Activated CD4-positive, alpha-beta T cell treated with anti-CD3 and anti-CD28 coated beads, Interleukin-2, amount 50 U/mL, for 4 hours (primary cell): ENCODE measurements at regions not wholly inside any gene's neighbourhood (a gene's known extent, or its start where the extent isn't known, plus 50 kb on each side); places are given as distances from the start of the nearest gene placed in this dataset.

Experiments used
- DNase-seq, 2 experiments: peaks; one replicate each; pipeline ENCODE4 v3.0.0-alpha.2; 2020

- no peak for DNase-seq
These were observed 1107.1 kb downstream of the KCNT2 start for GRCh38 chr1:195501118-195501517.

DNA sequence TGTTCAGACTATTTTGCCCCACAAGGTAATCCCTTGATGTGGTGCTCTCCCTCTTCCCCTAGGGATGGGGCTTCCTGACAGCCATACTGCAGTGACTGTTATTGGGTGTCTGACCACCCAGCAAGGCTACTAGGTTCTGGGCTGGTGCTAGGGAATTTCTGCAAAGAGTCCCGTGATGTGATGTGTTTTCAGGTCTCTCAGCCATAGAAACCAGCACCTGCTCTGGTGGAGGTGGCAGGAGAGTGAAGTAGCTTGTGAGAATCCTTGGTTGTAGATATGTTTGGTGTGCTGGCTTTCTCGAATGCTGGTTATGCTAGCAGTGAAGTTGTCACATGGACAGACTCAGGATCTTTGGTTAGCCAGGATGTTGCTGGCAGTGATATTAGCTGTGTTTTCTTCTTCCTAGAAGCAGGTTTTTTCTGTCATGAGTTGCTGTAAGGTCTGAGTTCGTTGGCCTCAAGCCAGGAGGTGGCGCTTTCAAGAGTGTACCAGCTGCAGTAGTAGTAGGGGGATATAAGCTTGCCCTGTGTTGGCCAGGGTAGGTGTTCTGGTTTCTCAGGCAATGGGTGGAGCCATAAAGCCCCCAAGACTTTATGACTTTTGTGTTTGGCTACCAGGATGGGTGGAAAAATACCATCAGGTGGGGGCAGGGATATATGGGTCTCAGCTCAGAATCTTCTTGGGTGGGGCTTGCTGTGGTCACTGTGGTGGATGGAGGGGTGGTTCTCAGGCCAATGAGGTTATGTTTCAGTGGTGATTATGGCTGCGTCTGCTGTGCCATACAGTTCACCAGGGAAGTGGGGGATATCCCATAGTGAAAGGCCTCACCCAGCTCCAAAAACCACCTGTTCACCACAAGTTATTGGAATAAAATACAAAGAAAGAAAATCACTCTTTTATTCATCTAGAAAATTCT is 1112.3 kb downstream of the KCNT2 start:
- no peak for DNase-seq

DNA sequence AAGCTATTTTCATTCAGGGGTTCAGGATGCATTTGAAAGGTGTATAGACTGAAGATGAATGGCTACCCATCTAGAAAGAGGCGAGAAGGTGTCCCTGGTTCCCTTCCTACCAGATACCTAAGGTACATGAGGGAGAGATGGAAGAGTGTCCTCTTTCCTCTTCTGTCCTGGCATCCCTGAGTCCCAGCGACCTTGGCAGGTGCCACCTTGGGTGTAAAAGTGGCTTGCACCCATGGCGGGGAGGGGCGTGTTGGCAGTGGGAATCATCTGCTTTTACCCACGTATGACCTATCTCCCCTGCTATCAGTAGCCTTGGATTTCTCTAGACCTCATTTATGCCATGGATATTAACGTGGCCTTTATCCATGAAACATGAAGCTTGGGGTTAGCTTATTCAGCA is 1126.1 kb downstream of the KCNT2 start:
- DNase-seq = no peak

DNA sequence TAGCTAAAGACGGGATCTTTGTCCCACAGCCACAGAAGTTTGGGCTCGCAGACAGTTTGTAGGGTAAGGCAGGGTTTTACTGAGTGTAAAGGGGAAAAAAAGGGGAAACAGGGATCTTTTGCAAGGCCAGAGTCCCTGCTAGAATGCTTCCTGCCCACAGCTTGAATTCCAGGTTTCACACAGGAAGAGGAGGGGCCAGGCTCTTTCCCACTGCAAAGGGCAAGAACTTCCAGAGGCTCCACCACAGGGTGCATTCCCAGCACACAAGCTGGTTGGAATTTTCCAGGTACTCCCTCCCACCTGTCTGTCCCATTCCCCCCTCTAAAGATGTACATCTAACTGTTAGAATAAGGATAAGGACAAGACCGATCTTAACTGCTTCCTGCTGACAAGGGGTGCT is 1126.9 kb downstream of the KCNT2 start:
- DNase-seq = no peak

DNA sequence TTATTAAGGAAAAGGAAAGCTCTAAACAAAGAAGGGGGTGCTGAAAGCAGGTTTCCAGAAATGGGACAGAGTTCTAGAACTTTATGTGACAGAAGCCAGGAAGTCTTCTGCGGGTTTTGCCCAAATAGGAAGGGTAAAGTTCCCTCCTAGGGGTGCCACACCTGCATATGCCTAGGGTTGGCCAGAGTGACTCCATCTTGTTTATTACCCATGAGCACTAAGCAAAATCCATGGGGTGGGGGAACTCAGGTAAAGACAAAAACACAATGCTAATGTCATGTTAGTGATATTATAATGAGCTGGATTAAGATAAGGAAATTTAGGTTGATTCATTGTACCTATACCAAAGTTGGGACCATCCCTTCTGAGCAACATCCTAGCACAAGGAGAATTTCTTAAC is 1132.7 kb downstream of the KCNT2 start:
- DNase-seq = no peak

DNA sequence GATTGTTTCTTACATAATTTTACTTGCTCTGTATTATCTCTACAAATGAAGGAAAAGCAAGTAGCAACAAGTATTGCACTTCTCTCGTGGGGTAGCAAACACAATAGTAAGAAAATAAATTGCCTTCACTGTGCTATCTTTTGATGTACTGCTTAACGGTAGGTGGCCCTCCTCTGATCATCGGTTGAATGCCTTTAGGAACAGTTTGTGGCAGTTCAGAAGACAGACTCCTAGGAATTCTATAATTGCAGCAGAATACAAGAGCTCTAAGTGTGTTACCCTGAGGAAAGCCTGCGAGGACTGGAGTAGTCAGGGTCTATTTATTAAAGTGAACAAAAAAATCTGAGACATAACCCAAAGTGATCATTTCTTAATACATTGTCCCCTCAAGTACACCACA is 1135.9 kb downstream of the KCNT2 start:
- no peak for DNase-seq

DNA sequence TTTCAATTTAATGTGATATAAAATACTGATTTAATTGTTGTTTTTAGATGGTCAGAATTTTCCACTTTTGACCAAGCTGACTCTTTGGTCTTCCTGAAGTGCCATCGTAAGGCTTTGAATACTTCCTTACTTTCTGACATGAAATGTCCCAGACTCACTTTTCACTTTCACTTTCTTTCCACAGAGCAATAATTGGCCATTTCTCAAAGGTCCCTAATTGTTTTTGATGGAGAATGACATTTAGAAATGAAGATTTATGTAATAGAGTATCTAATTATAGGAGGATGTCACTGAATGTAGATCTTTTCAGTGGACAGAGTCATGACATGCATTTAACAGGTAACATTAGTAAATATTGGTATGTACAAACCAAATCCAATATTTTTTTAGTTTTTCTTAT is 1141.6 kb downstream of the KCNT2 start:
- no peak for DNase-seq

GRCh38 chr1:195462646-195463045 is 1145.6 kb downstream of the KCNT2 start:
- no peak for DNase-seq

- no peak for DNase-seq
These were observed 1146.1 kb downstream of the KCNT2 start for GRCh38 chr1:195462152-195462551.

DNA sequence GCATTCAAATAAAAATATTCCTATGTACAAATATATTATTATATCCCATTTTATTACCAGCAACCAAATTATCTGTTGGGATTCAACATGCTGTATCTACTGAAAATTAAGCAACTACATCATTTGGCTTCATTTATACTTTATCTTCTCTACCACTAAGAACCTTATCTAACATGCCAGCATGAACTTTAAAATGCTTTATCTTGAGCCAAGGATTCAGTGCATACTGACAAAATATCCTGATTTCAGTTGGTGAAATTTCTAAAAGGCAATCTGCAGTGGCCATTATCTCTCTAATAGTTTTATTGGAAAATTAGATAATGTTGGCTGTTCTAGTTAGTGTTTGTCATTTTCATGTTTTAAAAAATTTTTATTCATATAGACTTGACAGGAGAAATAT is 1149.9 kb downstream of the KCNT2 start:
- no peak for DNase-seq

GRCh38 chr1:195450794-195451193 is 1157.4 kb downstream of the KCNT2 start:
- DNase-seq = no peak

DNA sequence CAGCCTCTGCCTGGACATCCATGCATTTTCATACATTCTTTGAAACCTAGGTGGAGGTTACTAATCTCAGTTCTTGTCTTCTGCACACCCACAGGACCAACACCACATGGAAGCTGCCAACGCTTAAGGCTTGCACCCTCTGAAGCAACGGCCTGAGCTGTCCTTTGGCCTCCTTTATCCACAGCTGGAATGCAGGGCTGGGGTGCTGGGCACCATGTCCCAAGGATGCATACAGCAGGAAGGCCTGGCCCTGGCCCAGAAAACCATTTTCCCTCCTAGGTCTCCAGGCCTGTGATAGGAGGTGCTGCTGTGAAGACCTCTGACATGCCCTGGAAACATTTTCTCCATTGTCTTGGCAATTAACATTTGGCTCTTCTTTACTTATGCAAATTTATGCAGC is 1168.6 kb downstream of the KCNT2 start:
- no peak for DNase-seq

- no peak for DNase-seq
These were observed 1173.6 kb downstream of the KCNT2 start for GRCh38 chr1:195434566-195435203.

GRCh38 chr1:195430826-195431225 is 1177.4 kb downstream of the KCNT2 start:
- DNase-seq = no peak

- DNase-seq = no peak
These were observed 1179.3 kb downstream of the KCNT2 start for GRCh38 chr1:195428927-195429326.

DNA sequence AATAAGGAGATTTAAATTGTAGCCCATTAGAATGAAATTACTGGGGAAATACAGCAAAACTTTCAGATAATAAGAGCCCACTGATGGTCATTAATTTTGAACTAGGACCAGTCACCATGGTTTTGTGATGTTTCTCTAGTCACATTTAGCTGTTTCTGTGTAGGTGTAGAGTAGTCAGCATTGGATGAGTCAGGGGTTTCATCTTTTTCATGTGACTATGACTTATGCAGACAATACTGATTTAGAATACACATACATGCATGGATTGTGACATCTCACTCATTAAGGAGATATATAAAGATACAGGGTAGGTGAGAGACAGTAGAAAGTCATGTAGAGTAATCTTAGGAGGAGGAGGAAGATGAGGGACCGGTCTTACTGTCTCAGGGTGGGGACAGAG is 1192.7 kb downstream of the KCNT2 start:
- DNase-seq = no peak

GRCh38 chr1:195394567-195394966 is 1213.7 kb downstream of the KCNT2 start:
- DNase-seq = no peak

- DNase-seq = no peak
These were observed 1232.0 kb downstream of the KCNT2 start for GRCh38 chr1:195376190-195376589.

DNA sequence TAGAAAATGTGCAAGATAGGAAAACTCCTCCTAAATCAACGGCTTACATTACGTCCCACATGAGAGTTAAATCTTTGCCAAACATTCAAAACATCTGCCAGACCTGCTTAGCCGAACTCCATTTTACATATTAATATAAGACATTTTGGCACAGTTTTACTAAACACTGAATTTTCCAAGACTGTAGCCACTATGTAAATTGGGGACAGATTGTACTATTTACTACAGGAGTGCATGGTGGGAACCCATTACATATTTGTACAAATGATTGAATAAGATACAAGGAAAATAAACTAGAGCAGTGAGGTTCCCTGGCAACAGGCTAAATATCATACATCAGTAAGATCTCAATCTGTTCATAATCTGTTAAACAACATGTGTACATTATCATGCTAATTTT is 1234.4 kb downstream of the KCNT2 start:
- DNase-seq = no peak

DNA sequence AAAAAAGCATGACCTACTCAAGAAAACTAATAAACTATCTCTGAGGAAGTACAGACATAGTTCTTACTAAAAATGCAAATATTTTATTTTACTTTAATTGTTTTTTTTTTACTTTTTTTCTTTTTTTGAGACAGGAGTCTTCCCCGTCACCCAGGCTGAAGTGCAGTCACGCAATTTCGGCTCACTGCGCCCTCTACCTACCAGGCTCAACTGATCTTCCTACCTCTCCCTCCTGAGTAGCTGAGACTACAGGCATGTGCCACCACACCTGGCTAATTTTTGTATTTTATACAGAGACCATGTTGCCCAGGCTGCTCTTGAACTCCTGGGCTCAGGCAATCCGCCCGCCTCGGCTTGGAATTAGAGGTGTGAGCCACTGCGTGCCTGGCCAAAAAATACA is 1263.1 kb downstream of the KCNT2 start:
- DNase-seq = no peak

- no peak for DNase-seq
These were observed 1270.6 kb downstream of the KCNT2 start for GRCh38 chr1:195337646-195338045.

DNA sequence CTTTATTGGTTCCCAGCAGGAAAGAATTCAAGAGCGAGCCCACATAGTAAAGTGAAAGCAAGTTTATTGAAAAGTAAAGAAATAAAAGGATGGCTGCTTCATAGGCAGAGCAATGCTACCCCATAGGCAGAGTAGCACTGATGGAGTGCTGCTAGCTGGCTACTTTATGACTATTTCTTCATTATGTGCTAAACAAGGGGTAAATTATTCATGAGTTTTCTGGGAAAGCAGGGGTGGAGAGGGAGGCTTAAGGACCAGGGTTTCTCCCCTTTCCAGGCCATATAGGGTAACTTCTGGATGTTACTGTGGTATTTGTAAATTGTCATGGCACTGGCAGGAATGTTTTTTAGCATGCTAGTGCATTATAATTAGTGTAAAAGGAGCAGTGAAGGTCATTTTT is 1271.4 kb downstream of the KCNT2 start:
- DNase-seq = no peak

DNA sequence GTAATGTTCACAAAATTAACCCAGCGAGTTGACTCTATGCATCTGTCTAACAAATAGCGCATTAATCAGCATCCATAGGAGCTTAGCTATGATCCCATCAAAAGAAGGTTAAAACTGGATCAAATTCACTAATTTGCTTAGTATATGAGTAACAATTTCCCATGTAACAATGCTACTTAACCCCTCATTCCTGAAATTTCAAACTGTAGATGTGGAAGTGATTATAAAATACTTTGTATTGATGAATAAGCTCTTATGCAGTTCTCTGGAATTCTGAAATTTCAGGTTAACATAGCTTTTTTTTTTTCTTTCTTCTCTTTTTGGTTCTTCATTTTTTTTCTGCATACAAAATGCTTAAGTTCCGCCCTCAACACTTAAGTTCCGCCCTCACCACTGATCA is 1272.7 kb downstream of the KCNT2 start:
- no peak for DNase-seq

GRCh38 chr1:195332102-195332501 is 1276.1 kb downstream of the KCNT2 start:
- DNase-seq = no peak

DNA sequence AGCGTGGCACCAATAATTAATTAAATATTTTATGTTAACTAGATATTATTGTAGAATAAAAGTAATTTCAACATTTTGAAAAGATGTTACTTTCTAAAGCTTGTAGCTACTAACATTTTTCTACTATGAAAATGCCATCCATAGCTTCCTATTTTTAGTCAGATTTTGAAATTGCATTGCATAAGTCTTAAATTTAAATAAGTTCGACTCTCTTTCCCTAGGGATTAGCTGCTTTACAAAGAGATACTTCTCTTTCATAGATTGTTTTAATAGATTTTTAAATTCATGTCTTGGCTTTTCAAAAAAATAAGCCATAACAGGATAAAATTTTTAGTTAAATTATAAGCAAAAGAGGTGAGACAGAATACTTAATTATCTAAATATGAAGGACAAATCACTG is 1279.6 kb downstream of the KCNT2 start:
- no peak for DNase-seq
